ENCODE measurements at regions not wholly inside any gene's neighbourhood (a gene's known extent, or its start where the extent isn't known, plus 50 kb on each side); places are given as distances from the start of the nearest gene placed in this dataset.

DNA sequence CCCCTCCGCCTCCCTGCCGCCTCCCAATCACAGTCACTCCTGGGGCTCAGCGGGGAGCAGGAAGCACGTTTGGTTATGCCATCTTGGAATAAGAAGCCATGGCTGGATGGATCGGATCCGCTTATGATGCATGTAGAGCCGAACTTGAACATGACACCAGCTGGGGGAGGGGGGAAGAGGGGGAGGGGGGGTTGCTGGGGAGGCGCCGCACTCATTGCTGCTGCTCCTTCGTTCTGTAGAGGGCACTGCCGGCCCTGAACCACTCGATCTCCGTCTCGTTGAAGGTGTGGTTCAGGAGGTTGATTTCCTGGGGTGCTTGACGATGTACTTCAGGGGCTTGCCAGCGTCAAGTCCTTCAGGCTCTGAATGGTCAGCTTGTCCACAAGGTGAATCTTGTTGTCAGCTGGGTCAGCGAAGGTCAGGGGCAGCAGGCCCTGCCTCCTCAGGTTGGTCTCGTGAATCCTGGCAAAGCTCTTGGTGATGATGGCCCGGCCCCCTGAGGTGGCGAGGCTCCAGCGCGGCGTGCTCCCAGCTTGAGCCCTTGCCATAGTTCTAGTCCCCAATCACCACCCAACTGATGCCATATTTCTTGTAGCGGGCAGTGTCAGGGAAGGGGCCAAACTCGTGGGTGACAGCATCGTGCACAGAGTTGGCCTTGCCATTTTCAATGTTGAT lies 476.9 kb upstream of the ISX start:
- no peaks in the 10 kb centered on the region for H3K4me1 ChIP-seq (ENCODE audit: control insufficient read depth in 5 of 5, insufficient read depth in 5 of 5, low read length in 5 of 5)
- H3K4me3 ChIP-seq (ENCODE audit: low read depth in 1 of 5, low read length in 5 of 5), result no peak overlapping the region
- H3K9ac ChIP-seq (ENCODE audit: low read length in 5 of 5), result no peak overlapping the region
- H3K27ac ChIP-seq (ENCODE audit: low read depth, low read length), result no peak overlapping the region
- peaks cover 0 to 6% (median 3%) of the 10 kb centered on the region in 5 donors for H3K27me3 ChIP-seq (ENCODE audit: control insufficient read depth in 5 of 5, insufficient read depth in 4 of 5, low read length in 5 of 5)
- H3K36me3 ChIP-seq (ENCODE audit: control insufficient read depth in 5 of 5, insufficient read depth in 5 of 5, low read length in 5 of 5), result no peaks in the 10 kb centered on the region
- peaks cover 0 to 12% (median 0%) of the 10 kb centered on the region in 5 donors for H3K9me3 ChIP-seq (ENCODE audit: control insufficient read depth in 5 of 5, low read length in 5 of 5)

DNA sequence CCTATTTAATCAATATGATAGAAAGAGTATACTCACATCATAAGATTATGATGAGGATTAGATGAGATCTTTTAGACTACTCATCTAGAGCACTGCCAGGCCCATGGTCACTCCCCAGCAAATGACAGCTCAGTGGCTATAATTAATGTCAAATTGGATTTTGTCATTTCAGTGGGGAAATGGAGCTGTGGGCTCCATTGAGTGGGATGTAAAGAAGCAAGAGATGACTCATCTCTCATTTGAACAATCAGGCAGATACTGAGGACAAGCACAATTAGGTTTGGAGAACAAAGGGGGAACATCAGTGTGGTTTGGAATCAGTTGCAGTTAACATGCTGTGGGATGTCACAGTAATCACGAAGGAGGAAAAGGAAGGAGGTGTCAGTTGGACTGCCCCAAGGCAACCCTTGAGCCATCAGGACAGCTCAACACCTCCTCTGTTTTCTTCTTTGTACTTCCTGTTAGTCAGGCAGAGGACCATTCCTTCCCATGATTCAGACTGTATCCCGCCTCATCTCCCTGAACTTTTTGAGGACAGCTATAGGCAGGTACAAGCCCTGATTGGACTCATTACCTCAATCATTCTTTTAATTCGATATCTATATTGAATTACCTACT lies 473.7 kb upstream of the ISX start:
- Histone ChIP-seq H3K36me3 (ENCODE audit: control insufficient read depth in 5 of 5, insufficient read depth in 5 of 5, low read length in 5 of 5) (no peaks in the 10 kb centered on the region), H3K4me1 (ENCODE audit: control insufficient read depth in 5 of 5, insufficient read depth in 5 of 5, low read length in 5 of 5) (no peaks in the 10 kb centered on the region), H3K27me3 (ENCODE audit: control insufficient read depth in 5 of 5, insufficient read depth in 4 of 5, low read length in 5 of 5) (peaks cover 0 to 6% (median 3%) of the 10 kb centered on the region in 5 donors), H3K9me3 (ENCODE audit: control insufficient read depth in 5 of 5, low read length in 5 of 5) (peaks cover 0 to 13% (median 0%) of the 10 kb centered on the region in 5 donors), H3K9ac (ENCODE audit: low read length in 5 of 5) (no peak overlapping the region), H3K27ac (ENCODE audit: low read depth, low read length) (no peak overlapping the region), H3K4me3 (ENCODE audit: low read depth in 1 of 5, low read length in 5 of 5) (no peak overlapping the region)

DNA sequence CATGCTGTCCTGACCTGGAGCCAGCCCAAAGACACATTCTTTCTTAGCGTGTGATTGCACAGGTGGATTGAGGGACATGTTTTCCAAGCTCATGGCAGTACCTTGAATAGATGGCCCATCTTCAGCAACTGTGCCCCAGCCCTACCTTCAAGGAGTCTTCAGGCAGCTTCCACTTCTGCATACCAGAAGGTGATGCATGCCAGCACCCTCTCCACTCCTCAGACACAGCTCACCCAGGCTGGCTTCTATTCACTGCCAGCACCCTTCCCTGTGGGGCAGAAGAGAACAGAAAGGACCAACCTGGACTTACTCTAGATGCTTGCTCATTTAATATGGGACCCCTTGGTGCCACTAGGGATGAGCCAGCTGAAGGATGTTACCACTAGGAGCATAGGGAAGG lies 466.4 kb upstream of the ISX start:
- no peaks in the 10 kb centered on the region for H3K4me1 ChIP-seq (ENCODE audit: control insufficient read depth in 5 of 5, insufficient read depth in 5 of 5, low read length in 5 of 5)
- no peak overlapping the region for H3K9ac ChIP-seq (ENCODE audit: low read length in 5 of 5)
- H3K36me3 ChIP-seq (ENCODE audit: control insufficient read depth in 5 of 5, insufficient read depth in 5 of 5, low read length in 5 of 5), result no peaks in the 10 kb centered on the region
- no peak overlapping the region for H3K4me3 ChIP-seq (ENCODE audit: low read depth in 1 of 5, low read length in 5 of 5)
- H3K9me3 ChIP-seq (ENCODE audit: control insufficient read depth in 5 of 5, low read length in 5 of 5), result peaks cover 0 to 2% (median 0%) of the 10 kb centered on the region in 5 donors
- no peaks in the 10 kb centered on the region for H3K27me3 ChIP-seq (ENCODE audit: control insufficient read depth in 5 of 5, insufficient read depth in 4 of 5, low read length in 5 of 5)
- no peak overlapping the region for H3K27ac ChIP-seq (ENCODE audit: low read depth, low read length)

DNA sequence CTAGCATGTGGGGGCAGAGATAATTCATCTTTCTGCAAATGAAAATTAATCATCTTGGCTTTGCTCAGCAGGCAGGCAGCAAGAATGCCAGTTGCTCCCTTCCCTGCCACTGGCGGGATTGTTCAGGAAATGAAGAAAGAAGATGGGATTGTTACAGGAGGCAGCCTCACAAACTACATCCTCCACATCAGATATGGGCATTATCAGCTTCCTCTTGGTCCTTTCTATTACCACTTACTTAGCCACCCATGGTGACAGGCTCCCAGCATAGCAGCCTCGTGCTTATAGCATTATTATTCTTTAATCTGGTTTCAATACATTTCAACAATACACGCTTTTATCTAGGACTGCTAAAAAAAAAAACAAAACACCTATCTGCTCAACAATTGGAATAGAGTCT lies 461.6 kb upstream of the ISX start:
- H3K36me3 ChIP-seq (ENCODE audit: control insufficient read depth in 5 of 5, insufficient read depth in 5 of 5, low read length in 5 of 5), result no peaks in the 10 kb centered on the region
- peaks cover 0 to 2% (median 0%) of the 10 kb centered on the region in 5 donors for H3K9me3 ChIP-seq (ENCODE audit: control insufficient read depth in 5 of 5, low read length in 5 of 5)
- H3K4me1 ChIP-seq (ENCODE audit: control insufficient read depth in 5 of 5, insufficient read depth in 5 of 5, low read length in 5 of 5), result no peaks in the 10 kb centered on the region
- H3K9ac ChIP-seq (ENCODE audit: low read length in 5 of 5), result no peak overlapping the region
- no peaks in the 10 kb centered on the region for H3K27me3 ChIP-seq (ENCODE audit: control insufficient read depth in 5 of 5, insufficient read depth in 4 of 5, low read length in 5 of 5)
- no peak overlapping the region for H3K4me3 ChIP-seq (ENCODE audit: low read depth in 1 of 5, low read length in 5 of 5)
- H3K27ac ChIP-seq (ENCODE audit: low read depth, low read length), result no peak overlapping the region

DNA sequence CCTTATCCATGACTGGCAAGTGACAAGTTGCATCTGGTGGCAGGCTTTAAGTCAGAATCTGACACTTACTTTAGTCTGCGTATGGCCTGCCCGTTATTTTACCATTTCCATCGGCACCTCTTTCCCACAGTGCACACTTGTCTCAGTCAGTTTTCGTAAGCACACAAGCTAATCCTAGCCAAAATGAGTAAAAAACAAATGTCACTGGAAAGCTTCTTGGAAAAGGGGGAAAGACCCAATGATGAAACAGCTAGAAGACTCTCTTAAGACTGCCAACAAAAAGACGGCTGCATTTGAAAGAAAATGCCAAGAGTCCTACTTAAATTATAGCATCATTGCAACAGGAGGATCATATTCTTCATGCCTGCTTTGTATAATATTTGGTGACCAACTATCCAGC lies 457.9 kb upstream of the ISX start:
- Histone ChIP-seq H3K4me1 (ENCODE audit: control insufficient read depth in 5 of 5, insufficient read depth in 5 of 5, low read length in 5 of 5) (no peaks in the 10 kb centered on the region), H3K27me3 (ENCODE audit: control insufficient read depth in 5 of 5, insufficient read depth in 4 of 5, low read length in 5 of 5) (no peaks in the 10 kb centered on the region), H3K36me3 (ENCODE audit: control insufficient read depth in 5 of 5, insufficient read depth in 5 of 5, low read length in 5 of 5) (no peaks in the 10 kb centered on the region), H3K4me3 (ENCODE audit: low read depth in 1 of 5, low read length in 5 of 5) (no peak overlapping the region), H3K9me3 (ENCODE audit: control insufficient read depth in 5 of 5, low read length in 5 of 5) (peaks cover 0 to 2% (median 0%) of the 10 kb centered on the region in 5 donors), H3K27ac (ENCODE audit: low read depth, low read length) (no peak overlapping the region), H3K9ac (ENCODE audit: low read length in 5 of 5) (no peak overlapping the region)

DNA sequence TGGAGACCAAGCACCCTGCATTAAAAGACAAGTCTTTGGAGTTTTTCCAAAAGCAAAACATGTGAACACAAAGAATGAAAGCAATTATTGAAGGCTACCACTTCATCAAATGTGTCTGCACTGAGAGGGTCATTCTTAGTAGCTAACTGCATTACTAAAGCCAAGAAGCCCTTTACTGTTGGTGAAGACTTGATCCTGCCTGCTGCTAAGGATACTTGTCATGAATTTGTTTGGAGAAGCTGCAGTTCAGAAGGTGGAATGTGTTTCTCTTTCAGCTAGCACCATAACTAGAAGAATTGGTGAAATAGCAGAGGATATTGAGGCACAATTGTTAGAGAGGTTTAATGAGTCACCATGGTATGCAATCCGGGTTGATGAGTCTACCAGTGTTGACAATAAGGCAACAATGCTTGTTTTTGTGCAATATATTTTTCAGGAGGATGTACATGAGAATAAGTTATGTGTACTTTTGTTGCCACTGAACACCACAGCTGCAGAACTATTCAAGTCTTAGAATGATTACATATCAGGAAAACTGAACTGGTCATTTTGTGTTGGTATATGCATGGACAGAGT lies 457.3 kb upstream of the ISX start:
- Histone ChIP-seq H3K36me3 (ENCODE audit: control insufficient read depth in 5 of 5, insufficient read depth in 5 of 5, low read length in 5 of 5) (no peaks in the 10 kb centered on the region), H3K4me1 (ENCODE audit: control insufficient read depth in 5 of 5, insufficient read depth in 5 of 5, low read length in 5 of 5) (no peaks in the 10 kb centered on the region), H3K9me3 (ENCODE audit: control insufficient read depth in 5 of 5, low read length in 5 of 5) (peaks cover 0 to 2% (median 0%) of the 10 kb centered on the region in 5 donors), H3K27me3 (ENCODE audit: control insufficient read depth in 5 of 5, insufficient read depth in 4 of 5, low read length in 5 of 5) (no peaks in the 10 kb centered on the region), H3K27ac (ENCODE audit: low read depth, low read length) (no peak overlapping the region), H3K4me3 (ENCODE audit: low read depth in 1 of 5, low read length in 5 of 5) (no peak overlapping the region), H3K9ac (ENCODE audit: low read length in 5 of 5) (no peak overlapping the region)

DNA sequence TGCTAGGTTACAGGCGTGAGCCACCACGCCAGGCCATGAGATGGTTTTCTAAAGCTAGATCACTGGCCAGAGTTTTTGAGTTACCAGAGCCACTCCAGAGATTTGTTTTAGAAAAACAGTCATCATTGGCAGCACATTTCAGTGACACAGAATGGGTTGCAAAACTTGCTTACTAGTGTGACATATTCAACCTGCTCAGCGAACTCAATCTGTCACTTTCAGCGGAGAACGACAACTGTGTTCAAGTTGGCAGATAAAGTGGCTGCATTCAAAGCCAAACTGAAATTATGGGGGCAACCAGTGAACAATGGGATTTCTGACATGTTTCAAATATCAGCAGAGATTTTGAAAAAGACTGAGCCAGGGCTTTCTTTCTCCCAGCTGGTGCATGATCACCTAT lies 456.3 kb upstream of the ISX start:
- Histone ChIP-seq H3K27ac (ENCODE audit: low read depth, low read length) (no peak overlapping the region), H3K9me3 (ENCODE audit: control insufficient read depth in 5 of 5, low read length in 5 of 5) (peaks cover 0 to 2% (median 0%) of the 10 kb centered on the region in 5 donors), H3K36me3 (ENCODE audit: control insufficient read depth in 5 of 5, insufficient read depth in 5 of 5, low read length in 5 of 5) (no peaks in the 10 kb centered on the region), H3K4me1 (ENCODE audit: control insufficient read depth in 5 of 5, insufficient read depth in 5 of 5, low read length in 5 of 5) (no peaks in the 10 kb centered on the region), H3K9ac (ENCODE audit: low read length in 5 of 5) (no peak overlapping the region), H3K27me3 (ENCODE audit: control insufficient read depth in 5 of 5, insufficient read depth in 4 of 5, low read length in 5 of 5) (peaks cover 0 to 2% (median 0%) of the 10 kb centered on the region in 5 donors), H3K4me3 (ENCODE audit: low read depth in 1 of 5, low read length in 5 of 5) (no peak overlapping the region)

DNA sequence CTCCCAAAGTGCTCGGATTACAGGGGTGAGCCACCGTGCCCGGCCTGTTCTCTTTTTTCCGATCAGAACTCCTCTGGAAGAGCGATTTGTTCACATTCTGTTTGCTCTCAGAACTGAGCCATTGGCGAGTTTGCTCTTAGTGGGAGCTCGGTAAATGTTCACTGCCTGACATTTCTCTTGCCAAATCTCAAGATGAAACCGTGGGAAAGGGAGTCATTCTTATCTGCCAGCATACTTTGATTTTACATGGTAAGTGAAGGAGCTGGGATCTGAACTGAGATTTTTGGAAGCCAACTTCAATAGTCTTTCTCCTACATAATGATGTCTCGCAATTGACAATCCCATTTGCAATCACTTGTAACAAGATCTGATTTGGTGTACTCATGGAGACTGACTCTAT lies 445.8 kb upstream of the ISX start:
- H3K9me3 ChIP-seq (ENCODE audit: control insufficient read depth in 5 of 5, low read length in 5 of 5), result no peaks in the 10 kb centered on the region
- no peaks in the 10 kb centered on the region for H3K36me3 ChIP-seq (ENCODE audit: control insufficient read depth in 5 of 5, insufficient read depth in 5 of 5, low read length in 5 of 5)
- no peak overlapping the region for H3K4me3 ChIP-seq (ENCODE audit: low read depth in 1 of 5, low read length in 5 of 5)
- no peaks in the 10 kb centered on the region for H3K4me1 ChIP-seq (ENCODE audit: control insufficient read depth in 5 of 5, insufficient read depth in 5 of 5, low read length in 5 of 5)
- no peak overlapping the region for H3K27ac ChIP-seq (ENCODE audit: low read depth, low read length)
- H3K27me3 ChIP-seq (ENCODE audit: control insufficient read depth in 5 of 5, insufficient read depth in 4 of 5, low read length in 5 of 5), result no peaks in the 10 kb centered on the region
- H3K9ac ChIP-seq (ENCODE audit: low read length in 5 of 5), result no peak overlapping the region

DNA sequence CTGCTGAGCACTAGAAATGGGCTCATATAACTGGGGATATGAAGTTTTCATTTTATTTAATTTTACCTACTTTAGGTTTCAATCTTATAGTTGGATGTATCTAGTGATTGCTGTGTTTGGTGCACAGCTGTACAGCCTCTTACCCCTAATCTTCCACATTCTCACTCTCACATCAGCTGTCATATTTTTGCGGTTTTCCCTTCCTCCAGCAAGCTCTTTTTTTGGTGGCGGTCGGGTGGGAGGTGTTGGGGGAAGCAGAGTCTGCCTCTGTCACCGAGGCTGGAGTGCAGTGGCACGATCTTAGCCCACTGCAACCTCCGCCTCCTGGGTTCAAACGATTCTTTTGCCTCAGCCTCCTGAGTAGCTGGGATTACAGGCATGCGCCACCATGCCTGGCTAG lies 445.1 kb upstream of the ISX start:
- no peak overlapping the region for H3K4me3 ChIP-seq (ENCODE audit: low read depth in 1 of 5, low read length in 5 of 5)
- no peaks in the 10 kb centered on the region for H3K36me3 ChIP-seq (ENCODE audit: control insufficient read depth in 5 of 5, insufficient read depth in 5 of 5, low read length in 5 of 5)
- no peaks in the 10 kb centered on the region for H3K27me3 ChIP-seq (ENCODE audit: control insufficient read depth in 5 of 5, insufficient read depth in 4 of 5, low read length in 5 of 5)
- H3K9me3 ChIP-seq (ENCODE audit: control insufficient read depth in 5 of 5, low read length in 5 of 5), result no peaks in the 10 kb centered on the region
- H3K9ac ChIP-seq (ENCODE audit: low read length in 5 of 5), result no peak overlapping the region
- H3K4me1 ChIP-seq (ENCODE audit: control insufficient read depth in 5 of 5, insufficient read depth in 5 of 5, low read length in 5 of 5), result no peaks in the 10 kb centered on the region
- no peak overlapping the region for H3K27ac ChIP-seq (ENCODE audit: low read depth, low read length)

DNA sequence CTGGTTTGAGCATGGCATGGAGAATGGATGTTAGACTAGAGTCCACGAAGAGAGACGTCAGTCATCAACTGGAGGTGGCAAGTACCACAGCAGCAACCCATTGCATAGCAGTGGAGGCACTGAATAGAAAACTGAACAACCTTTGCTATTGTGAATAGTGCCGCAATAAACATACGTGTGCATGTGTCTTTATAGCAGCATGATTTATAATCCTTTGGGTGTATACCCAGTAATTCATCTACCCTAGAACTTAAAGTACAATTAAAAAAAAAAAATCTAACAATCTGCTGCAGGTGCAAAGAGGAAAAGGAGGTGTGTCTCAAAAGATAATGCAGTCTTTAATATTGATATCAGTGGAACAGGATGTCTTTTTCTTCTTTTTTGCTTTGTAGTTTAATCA lies 443.4 kb upstream of the ISX start:
- H3K36me3 ChIP-seq (ENCODE audit: control insufficient read depth in 5 of 5, insufficient read depth in 5 of 5, low read length in 5 of 5), result no peaks in the 10 kb centered on the region
- H3K27me3 ChIP-seq (ENCODE audit: control insufficient read depth in 5 of 5, insufficient read depth in 4 of 5, low read length in 5 of 5), result no peaks in the 10 kb centered on the region
- no peaks in the 10 kb centered on the region for H3K4me1 ChIP-seq (ENCODE audit: control insufficient read depth in 5 of 5, insufficient read depth in 5 of 5, low read length in 5 of 5)
- no peak overlapping the region for H3K27ac ChIP-seq (ENCODE audit: low read depth, low read length)
- H3K9me3 ChIP-seq (ENCODE audit: control insufficient read depth in 5 of 5, low read length in 5 of 5), result peaks cover 0 to 6% (median 0%) of the 10 kb centered on the region in 5 donors
- H3K9ac ChIP-seq (ENCODE audit: low read length in 5 of 5), result no peak overlapping the region
- H3K4me3 ChIP-seq (ENCODE audit: low read depth in 1 of 5, low read length in 5 of 5), result no peak overlapping the region

All from subcutaneous abdominal adipose tissue (tissue), 5 donors.